ENCODE measurements at regions not wholly inside any gene's neighbourhood (a gene's known extent, or its start where the extent isn't known, plus 50 kb on each side); places are given as distances from the start of the nearest gene placed in this dataset.

- Histone ChIP-seq H3F3A (ENCODE audit: insufficient read depth, low read length) (no peaks in the 10 kb centered on the region), H3K36me3 (ENCODE audit: insufficient read depth, low read length) (no peaks in the 10 kb centered on the region), H3K4me1 (ENCODE audit: insufficient read depth, low read length, severe bottlenecking) (no peaks in the 10 kb centered on the region), H3K79me2 (ENCODE audit: insufficient read depth, low read length) (no peaks in the 10 kb centered on the region), H3K4me2 (ENCODE audit: low read length) (no peak overlapping the region), H3K27me3 (ENCODE audit: insufficient read depth, low read length) (no peaks in the 10 kb centered on the region), H3K4me3 (ENCODE audit: low read depth, low read length, poor library complexity, severe bottlenecking) (no peak overlapping the region), H2AFZ (ENCODE audit: low read length) (no peak overlapping the region), H3K9me2 (ENCODE audit: low read depth, low read length) (no peaks in the 10 kb centered on the region), H3K9me3 (ENCODE audit: low read length) (no peaks in the 10 kb centered on the region), H4K20me1 (ENCODE audit: insufficient read depth, low read length) (no peaks in the 10 kb centered on the region), H3K27ac (ENCODE audit: low read depth, low read length, poor library complexity, severe bottlenecking) (no peak overlapping the region), H3K9ac (ENCODE audit: low read length) (no peak overlapping the region)
- no peak for TF ChIP-seq EZH2 (IDR thresholded peaks at IDR 0.05; ENCODE audit: borderline replicate concordance, low read length)
- TF ChIP-seq CTCF (IDR thresholded peaks at IDR 0.05; ENCODE audit: low read length): no peak
Observed at GRCh38 chr10:121245754-121246153, 352.5 kb downstream of the FGFR2 start.

- TF ChIP-seq CTCF (IDR thresholded peaks at IDR 0.05; ENCODE audit: low read length): no peak
- no peak for TF ChIP-seq EZH2 (IDR thresholded peaks at IDR 0.05; ENCODE audit: borderline replicate concordance, low read length)
- no peak overlapping the region for H3K4me2 ChIP-seq (ENCODE audit: low read length)
- H3K27me3 ChIP-seq (ENCODE audit: insufficient read depth, low read length): no peaks in the 10 kb centered on the region
- H3K4me3 ChIP-seq (ENCODE audit: low read depth, low read length, poor library complexity, severe bottlenecking): no peak overlapping the region
- no peaks in the 10 kb centered on the region for H3K9me2 ChIP-seq (ENCODE audit: low read depth, low read length)
- no peak overlapping the region for H3K27ac ChIP-seq (ENCODE audit: low read depth, low read length, poor library complexity, severe bottlenecking)
- H3K9me3 ChIP-seq (ENCODE audit: low read length): no peaks in the 10 kb centered on the region
- no peaks in the 10 kb centered on the region for H3K4me1 ChIP-seq (ENCODE audit: insufficient read depth, low read length, severe bottlenecking)
- H4K20me1 ChIP-seq (ENCODE audit: insufficient read depth, low read length): no peaks in the 10 kb centered on the region
- no peaks in the 10 kb centered on the region for H3K36me3 ChIP-seq (ENCODE audit: insufficient read depth, low read length)
- no peak overlapping the region for H3K9ac ChIP-seq (ENCODE audit: low read length)
- no peaks in the 10 kb centered on the region for H3F3A ChIP-seq (ENCODE audit: insufficient read depth, low read length)
- H3K79me2 ChIP-seq (ENCODE audit: insufficient read depth, low read length): no peaks in the 10 kb centered on the region
- H2AFZ ChIP-seq (ENCODE audit: low read length): no peak overlapping the region
Observed at GRCh38 chr10:121248266-121248665, 350.0 kb downstream of the FGFR2 start.

- Histone ChIP-seq H3K4me2 (ENCODE audit: low read length) (no peak overlapping the region), H3K36me3 (ENCODE audit: insufficient read depth, low read length) (no peaks in the 10 kb centered on the region), H3F3A (ENCODE audit: insufficient read depth, low read length) (no peaks in the 10 kb centered on the region), H3K9me2 (ENCODE audit: low read depth, low read length) (no peaks in the 10 kb centered on the region), H3K4me3 (ENCODE audit: low read depth, low read length, poor library complexity, severe bottlenecking) (no peak overlapping the region), H3K79me2 (ENCODE audit: insufficient read depth, low read length) (no peaks in the 10 kb centered on the region), H3K27ac (ENCODE audit: low read depth, low read length, poor library complexity, severe bottlenecking) (no peak overlapping the region), H3K4me1 (ENCODE audit: insufficient read depth, low read length, severe bottlenecking) (no peaks in the 10 kb centered on the region), H3K9ac (ENCODE audit: low read length) (no peak overlapping the region), H3K27me3 (ENCODE audit: insufficient read depth, low read length) (no peaks in the 10 kb centered on the region), H3K9me3 (ENCODE audit: low read length) (no peaks in the 10 kb centered on the region), H2AFZ (ENCODE audit: low read length) (no peak overlapping the region), H4K20me1 (ENCODE audit: insufficient read depth, low read length) (no peaks in the 10 kb centered on the region)
- TF ChIP-seq CTCF (IDR thresholded peaks at IDR 0.05; ENCODE audit: low read length) (no peak), EZH2 (IDR thresholded peaks at IDR 0.05; ENCODE audit: borderline replicate concordance, low read length) (no peak)
Observed at GRCh38 chr10:121250995-121251764, 347.1 kb downstream of the FGFR2 start.
